HG02610 (cell line): ENCODE measurements at regions not wholly inside any gene's neighbourhood (a gene's known extent, or its start where the extent isn't known, plus 50 kb on each side); places are given as distances from the start of the nearest gene placed in this dataset.
"Not testable (repeated sequence)": the region's sequence is repeated elsewhere in the genome, so short reads cannot be mapped to it uniquely, and the experiment has no call there.

Experiments used
- ATAC-seq: cut with Tn5 transposase; IDR thresholded peaks from one replicate; pipeline ENCODE4 v1.9.1; 2021; ENCODE audit warnings: mild to moderate bottlenecking, moderate library complexity; ENCODE audit not compliant: unreplicated experiment

DNA sequence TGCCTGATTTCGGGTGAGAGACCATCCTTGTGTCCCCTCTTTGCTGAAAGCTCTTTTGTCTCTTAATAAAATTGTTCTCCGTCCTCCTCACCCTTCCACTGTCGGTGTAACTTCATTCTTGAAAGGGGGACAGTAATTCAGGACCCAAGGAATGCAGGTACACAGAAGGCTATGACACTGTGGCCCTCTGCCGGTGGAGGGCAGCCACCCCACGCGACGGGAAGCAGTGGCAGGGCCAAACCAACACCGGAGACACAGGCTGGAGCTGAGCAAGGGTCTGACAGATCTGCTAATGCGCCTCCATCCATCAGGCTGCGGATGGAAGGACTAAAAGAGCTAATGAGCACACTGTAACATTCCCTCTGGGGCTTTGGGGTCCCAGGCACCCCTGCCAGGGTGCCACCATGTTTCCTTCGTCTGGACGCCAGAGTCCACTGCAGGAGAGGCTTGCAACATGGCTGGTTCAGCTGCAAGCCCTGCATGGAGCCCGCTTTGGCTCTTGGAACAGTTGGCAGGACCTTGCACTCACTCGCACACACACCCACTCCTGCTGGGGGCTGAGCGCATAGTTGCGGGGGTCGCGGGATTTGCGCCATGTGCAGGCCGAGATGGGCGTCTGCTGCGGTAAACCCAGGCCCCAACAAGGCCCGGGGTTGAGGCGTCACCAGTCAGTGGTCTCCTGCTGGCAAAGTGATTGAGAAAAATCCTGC, 544.1 kb upstream of the CDH7 start:
- no peak for ATAC-seq

DNA sequence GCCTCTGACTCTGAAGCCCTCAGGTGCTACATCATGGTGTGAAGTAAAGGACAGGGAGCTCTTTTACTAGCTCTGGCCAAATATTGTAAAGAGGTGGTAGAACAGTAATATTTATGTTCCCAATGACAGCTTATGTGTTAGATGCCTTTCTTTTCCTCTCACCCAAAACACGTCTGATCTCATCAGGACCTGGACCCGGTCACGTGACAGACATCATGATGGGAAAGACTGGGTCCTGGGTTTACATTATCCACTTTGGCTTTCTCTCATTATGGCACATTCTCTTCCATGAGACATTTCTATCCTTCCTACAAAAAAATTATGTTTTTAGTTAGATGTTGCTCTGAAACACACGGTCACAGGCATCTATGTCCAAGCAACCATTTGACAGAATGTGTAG, 548.7 kb upstream of the CDH7 start:
- ATAC-seq = no peak

DNA sequence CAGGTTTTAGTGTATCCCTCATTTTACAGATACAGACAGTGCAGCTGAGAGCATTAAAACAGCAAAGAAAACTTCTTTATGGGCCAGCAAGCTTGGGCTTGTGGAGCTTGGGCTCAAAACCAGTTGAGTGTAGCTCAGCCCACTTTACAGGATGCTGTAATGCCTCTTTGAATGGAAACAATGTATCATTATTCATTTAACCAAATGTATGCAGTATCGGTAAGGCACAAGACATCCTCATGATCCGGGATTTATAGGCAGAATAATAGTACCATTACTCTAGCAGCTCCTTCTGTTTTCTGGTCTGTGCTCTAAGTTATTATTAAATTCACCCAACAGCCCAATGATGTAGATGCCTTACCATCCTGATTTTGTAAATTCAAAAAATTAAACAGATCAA, 575.1 kb upstream of the CDH7 start:
- no peak for ATAC-seq

DNA sequence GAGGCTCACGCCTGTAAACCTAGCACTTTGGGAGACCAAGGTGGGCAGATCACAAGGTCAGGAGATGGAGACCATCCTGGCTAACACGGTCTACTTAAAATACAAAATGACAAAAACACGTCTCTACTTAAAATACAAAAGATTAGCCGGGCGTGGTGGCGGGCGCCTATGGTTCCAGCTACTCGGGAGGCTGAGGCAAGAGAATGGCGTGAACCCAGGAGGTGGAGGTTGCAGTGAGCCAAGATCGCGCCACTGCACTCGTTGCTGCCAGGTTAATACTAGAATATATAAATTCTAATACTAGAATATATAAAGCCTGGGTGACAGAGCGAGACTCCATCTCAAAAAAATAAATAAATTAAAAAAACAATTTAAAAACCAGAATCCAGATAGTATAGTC, 588.7 kb upstream of the CDH7 start:
- ATAC-seq = not testable (repeated sequence)

DNA sequence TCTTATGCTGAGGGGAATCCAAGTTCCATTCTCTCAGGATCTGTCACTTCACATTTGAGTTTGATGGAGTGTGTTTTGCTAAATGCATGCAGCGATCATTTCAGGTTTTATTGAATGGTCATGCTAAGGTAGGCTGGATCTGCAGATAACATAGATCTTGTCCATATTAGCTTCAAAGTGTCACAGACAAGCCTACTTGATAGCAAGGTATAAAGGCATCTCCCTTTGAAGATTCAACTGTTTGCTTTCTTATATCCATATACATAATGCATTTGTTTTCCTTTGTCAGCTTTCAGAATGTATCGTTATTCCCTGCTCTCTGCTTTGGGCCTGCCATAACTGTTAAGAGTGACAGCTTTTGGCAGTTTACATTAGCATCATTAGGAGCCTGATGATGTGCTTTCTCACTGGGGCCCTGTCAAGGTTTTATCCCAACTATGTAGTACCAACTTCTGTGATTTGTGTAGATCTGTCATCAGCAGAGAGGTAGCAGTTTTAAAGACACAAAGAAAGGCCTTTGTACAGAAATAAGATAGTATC, 604.3 kb upstream of the CDH7 start:
- ATAC-seq = no peak

DNA sequence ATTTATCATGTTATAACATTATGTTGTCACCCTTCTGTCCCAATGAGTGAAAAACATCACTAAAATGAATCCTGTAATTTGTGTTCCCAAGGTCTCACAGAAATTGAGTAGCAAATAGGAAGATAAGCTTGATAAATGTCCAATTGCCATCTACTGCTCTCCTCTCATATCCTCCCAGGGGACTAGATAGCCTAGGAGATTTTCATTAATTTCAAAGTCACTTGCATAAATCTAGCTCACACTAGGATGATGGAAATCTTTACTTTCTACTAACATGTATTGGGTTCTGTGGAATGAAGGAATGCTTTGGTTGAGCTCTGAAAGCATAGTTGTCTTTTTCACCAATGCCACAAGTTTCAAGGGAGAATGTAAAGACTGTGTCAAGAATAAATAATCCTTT, 605.5 kb upstream of the CDH7 start:
- no peak for ATAC-seq

DNA sequence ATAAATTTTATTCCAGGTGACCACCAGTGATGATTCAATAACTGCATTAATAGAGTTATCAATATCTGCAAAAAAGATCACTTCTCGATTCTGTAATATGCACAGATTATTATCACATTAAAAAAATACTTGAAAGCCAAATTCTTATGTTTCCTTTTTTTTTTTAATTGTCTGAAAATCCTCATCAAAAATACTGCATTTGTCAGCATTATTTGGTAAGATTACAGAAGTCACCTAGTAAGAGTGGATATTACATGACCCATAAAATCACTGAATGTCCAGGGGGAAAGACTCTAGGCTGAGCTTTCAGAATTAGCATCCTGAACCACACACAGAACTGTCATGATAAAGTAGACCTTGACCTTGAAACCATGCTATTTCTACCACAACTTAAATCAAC, 617.2 kb upstream of the CDH7 start:
- ATAC-seq = no peak

DNA sequence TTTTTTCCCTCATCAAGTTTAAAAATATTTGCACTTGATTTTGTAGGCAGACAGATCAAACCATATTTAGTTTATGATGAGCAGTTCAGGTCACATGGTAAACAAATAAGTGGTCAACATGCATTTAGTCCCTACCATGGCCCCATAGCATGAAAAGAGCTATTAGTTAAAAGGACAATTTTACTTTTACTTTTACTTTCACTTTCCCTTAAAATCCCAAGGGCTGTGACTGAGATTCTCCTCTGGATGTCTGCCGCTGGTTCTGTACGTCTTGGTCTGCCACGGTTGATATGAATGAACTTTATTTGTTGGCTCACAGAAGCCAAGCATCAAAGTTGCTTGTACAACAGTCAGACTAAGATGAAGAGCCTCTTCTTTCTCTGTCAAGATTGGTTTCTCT, 626.2 kb upstream of the CDH7 start:
- ATAC-seq = no peak

DNA sequence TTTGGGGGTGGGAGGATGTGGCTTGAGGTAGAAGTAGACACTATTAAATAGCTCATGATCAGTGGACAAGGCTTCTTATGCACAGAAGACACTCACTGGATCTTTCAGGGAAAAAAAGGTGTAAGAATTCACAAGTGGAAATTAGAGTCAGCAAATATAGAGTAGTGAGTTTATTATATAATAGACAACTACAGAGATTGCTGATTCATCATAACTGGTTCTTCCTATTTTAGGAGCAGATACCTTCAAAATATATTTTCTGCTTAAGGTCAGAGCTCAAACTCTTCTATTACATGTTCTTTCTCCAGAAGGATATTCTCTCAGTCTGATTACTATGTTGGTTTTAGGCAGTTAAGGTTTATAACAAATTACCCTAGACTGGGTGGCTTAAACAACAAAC, 646.9 kb upstream of the CDH7 start:
- ATAC-seq = no peak

DNA sequence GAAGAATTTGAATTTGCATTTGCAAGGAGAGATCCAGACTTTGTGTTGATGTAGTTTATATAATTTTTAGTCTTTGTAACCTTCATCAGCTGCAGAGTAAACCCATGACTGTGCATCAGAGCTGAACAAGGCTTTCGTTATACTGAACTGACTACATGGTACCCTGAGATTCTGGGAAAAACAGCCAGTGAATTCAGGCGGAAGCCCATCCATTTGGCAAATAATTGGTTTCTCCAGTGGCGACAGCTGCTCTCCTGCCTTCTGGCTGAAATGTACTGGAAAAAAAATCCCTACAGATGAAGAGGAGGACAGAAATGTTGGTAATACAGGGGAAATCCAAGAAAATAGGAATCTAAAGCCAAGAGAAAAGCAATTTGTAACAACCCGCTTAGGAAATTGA, 657.5 kb upstream of the CDH7 start:
- ATAC-seq = no peak

DNA sequence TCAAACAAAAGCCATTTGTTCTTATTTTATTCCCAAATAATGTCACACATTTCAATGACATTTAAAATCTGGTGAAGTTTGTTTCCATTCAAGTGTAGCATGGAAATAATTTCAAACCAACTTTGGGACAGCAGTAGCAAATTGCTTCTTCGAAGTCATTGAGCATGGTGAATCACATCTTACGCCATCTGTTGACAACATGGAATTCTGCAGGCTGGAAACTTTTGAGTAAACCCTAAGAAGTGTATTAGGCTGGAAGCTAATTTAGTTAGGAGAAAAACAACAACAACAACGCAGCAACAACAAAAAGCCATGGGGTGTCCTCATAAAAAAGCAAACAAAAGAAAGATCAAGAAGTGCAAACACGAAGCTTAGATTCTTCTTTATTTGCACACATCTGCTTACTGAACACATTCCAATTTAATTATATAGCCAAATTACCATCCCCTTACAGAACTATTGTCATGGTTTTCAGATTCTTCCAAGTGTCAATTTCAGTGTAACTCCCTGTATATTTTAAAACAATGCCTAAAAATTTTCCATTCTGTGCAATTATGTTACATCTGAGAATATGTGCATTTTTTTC, 659.0 kb upstream of the CDH7 start:
- ATAC-seq = no peak

DNA sequence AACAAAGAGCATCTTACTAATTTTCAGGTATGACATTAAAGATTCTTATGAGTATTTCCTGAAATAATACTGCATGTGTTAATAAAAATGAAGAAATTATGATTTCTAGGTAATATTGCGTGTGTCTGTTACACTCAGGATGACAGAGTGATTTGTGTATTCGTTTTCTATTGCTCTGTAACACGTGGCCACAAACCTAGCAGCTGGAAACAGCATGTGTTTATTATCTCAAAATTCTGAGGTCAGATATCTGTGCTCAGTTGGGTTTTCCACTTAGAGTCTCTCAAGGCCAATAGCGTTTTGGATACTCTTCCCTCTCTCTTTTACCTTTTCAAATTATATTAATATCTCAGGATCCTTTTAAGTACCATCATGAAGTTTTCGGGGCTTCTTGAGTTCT, 667.9 kb upstream of the CDH7 start:
- no peak for ATAC-seq

DNA sequence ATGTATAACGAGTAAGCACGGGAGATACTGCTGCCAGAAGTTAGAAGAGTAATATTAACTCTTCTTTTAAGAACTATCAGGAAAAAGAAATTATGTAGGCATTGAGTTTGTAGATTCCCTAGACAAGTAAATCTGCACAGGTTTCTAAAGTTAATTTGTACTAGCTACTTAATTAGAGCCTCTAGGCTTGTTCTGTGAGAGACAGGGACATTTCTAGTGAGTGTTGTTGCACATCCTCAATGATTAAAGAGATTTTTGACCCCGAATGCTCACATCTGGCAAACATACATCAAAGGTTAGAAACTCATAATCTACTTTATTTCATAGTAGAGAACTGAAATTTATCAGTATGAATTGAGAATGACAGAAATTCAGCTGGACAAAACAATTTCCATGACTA, 669.0 kb upstream of the CDH7 start:
- no peak for ATAC-seq

DNA sequence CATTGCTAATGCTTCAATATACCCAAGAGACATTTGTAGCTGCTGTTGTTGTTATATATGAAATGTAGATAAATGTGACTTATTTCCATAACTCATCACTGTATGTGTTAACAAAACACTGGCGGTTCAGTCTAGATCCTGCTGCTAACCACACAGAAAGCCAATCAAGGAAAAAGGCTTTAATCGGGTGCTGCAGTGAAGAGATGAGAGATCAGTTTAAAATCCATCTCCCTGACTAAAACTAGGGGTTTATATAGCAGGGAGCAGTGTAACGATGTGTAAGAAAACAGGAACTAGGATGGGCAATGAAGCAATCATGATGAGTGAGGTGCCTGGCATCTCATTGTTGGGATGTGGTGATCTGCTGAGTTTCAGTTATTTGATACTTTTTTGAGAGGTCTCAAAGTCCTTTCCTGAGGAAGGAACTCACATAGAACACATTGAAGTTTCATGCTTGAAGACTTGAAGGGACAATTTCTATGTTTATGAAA, 677.7 kb upstream of the CDH7 start:
- ATAC-seq = no peak

DNA sequence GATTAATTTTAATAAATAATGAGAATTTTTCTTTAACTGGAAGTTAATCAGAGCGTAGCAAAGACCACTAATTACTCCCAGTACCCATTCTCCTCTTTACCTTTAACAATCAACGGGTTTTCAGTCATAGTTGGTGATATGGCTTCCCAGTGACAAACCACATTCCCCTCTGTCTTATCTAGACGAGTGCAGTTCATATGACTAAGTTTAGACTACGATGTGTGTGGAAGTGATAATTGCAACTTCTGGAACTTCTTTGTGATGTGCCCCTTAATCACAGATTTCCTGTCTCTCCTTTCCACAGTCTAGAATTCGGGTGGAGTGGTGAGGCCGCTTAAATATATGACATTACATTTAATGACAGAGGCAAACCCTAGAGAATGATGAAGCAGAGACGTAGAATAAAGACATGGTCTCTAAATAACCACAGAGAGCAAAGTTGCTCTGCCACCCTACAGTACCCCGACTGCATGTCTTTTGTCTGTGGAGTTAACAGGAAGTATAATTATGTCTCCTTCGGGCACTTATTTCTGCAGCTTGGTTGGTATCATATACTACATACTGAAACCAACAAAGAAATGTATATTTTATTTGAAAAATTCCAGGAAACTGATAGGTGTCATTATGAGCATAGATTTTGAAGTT, 693.3 kb upstream of the CDH7 start:
- no peak for ATAC-seq

DNA sequence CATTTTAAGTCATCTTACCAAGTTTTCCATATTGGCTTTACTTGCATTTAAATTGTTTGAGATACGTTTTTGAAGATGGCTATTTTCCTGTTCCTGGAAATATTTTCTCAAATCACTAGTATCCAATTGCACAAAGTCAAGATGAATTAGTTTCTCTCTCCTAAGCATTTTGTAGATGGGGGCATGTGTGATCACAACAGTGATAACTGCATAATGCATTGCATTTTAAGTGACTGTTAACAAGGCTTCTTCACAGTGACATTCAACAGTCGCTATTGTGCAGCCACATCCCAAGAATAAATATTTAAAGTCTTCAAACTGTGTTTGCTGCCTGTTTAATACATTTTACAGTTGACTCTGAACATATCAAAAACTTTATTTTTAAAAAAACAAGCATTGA, 694.2 kb upstream of the CDH7 start:
- ATAC-seq = no peak

DNA sequence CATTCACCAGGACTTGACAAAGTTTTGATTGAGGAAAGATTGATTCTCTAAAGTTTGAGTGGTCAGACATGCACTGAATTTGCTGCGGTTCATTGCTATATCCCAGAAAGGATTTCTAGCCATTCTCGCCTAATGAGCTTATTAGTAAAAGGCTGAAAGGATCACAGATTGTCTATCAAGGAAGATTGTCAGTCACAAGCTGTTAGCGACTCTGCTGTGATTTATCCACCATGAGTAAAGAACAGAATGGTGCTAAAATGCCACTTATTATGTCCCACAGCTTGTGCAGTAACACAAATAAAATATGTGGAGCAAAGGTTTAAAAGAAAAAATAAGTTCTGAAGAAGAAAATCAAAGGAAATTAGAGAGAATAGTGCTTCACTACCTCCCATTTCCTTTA, 701.2 kb upstream of the CDH7 start:
- no peak for ATAC-seq

DNA sequence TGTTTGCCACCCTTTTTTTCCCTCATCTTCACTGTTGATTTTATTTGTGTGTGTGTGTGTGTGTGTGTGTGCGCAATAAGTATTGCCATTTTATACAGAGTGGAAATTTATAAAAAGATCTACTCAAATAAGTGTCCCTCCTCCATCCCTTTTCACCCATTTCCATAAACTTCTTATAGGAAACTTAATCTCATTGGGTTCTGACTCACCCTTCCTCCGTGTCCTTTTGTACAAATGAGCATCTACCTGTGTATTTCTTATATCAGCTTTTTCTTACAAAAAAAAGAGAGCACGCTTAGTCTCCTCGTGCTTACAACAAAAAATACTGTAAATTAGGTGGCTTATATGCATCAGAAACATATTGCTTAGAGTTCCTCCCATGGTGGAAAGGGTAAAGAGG, 711.2 kb upstream of the CDH7 start:
- ATAC-seq = no peak

DNA sequence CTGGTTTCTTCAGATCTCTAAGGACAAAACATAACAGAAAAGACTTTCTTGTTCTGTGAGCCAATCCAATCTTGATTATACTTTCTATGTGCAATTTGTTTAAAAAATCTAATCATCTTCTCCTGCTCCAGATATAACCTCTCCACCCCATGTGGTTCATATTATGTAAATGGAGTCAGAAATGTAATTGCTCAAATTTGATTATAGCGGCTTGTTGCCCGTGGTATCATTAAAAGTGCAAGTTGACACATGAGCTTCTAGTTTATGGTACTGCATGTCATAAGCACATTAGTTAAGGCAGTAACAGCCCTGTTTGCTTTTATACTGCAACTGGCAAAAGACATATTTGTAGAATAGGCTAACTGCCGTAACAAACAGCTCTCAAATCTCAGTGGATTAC, 715.1 kb upstream of the CDH7 start:
- no peak for ATAC-seq

DNA sequence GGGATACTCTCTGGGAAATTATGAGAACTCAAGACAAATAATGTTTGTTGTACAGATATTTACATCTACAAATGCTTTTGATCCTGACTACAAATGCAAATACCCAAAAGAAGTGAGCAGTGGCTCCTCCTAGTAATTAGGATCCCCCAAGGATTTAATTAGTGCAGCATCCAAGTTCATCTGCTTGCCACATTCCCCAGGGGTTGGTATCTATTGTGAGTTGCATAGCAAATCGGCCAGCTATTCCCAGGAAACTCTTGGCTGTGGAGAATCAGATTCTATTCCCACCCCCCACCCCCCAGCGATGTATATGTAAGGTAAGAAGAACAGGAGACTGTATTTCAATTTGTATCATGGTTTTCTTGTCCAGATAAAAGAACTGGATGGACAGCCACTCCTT, 725.1 kb upstream of the CDH7 start:
- no peak for ATAC-seq

DNA sequence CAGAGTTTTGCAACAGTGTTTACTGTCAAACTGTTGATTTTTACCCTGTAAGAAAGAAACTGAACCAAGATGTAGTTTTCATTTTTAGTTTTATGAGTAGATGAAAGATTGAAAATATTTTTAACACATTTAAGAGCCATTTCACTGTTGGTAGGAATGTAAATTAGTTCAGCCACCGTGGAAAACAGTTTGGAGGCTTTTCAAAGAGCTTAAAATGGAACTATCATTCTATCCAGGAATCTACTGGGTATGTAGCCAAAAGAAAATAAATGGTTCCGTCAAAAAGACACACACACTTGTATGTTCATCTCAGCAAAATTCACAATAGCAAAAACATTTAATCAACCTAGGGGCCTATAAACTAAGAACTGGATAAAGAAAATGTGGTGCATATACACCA, 729.8 kb upstream of the CDH7 start:
- no peak for ATAC-seq

DNA sequence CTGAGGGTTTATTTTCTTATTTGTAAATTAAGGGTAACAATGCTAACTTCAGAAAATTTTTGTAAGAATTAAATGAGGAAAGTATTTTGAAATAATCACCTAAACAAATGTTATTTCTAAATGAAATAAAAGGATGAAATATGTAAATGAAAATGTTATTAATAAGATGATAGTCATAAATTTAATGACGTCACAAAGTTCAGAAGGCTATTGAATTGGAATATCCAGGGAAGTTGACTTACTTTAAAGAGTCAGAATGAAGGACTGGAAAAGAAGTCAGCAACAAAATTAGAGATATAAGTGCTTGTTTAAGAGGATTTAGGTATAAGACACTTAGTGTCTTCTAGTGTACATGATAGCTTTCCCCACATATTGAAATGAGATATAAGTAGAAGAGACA, 732.6 kb upstream of the CDH7 start:
- ATAC-seq = no peak
